H4 (cell line): ENCODE measurements at regions not wholly inside any gene's neighbourhood (a gene's known extent, or its start where the extent isn't known, plus 50 kb on each side); places are given as distances from the start of the nearest gene placed in this dataset.

Experiments used
- DNase-seq: peaks from one replicate; pipeline ENCODE4 v3.0.0-alpha.2; 2015; ENCODE audit warnings: low spot score

GRCh38 chr12:24605466-24605865, 343.4 kb downstream of the BCAT1 start:
- DNase-seq: no peak

- DNase-seq: no peak
Observed at GRCh38 chr12:24603371-24603770, 345.5 kb downstream of the BCAT1 start.

GRCh38 chr12:24600996-24601395, 347.9 kb downstream of the BCAT1 start:
- no peak for DNase-seq

- no peak for DNase-seq
Observed at GRCh38 chr12:24600551-24600950, 348.4 kb downstream of the BCAT1 start.

- no peak for DNase-seq
Observed at GRCh38 chr12:24599736-24600135, 349.2 kb downstream of the BCAT1 start.

GRCh38 chr12:24597580-24597979, 351.3 kb downstream of the BCAT1 start:
- DNase-seq: no peak

- peak; percentile 39 for DNase-seq
Observed at GRCh38 chr12:24596768-24597388, 352.0 kb downstream of the BCAT1 start.

- no peak for DNase-seq
Observed at GRCh38 chr12:24595652-24596235, 353.2 kb downstream of the BCAT1 start.

- no peak for DNase-seq
Observed at GRCh38 chr12:24591715-24592440, 357.0 kb downstream of the BCAT1 start.

GRCh38 chr12:24591079-24591626, 357.7 kb downstream of the BCAT1 start:
- no peak for DNase-seq

GRCh38 chr12:24586293-24586692, 362.6 kb downstream of the BCAT1 start:
- no peak for DNase-seq

GRCh38 chr12:24584032-24584675, 364.7 kb downstream of the BCAT1 start:
- DNase-seq: no peak

- DNase-seq: no peak
Observed at GRCh38 chr12:24582954-24583601, 365.8 kb downstream of the BCAT1 start.

GRCh38 chr12:24574538-24574937, 374.4 kb downstream of the BCAT1 start:
- DNase-seq: no peak

GRCh38 chr12:24573621-24574020, 375.3 kb downstream of the BCAT1 start:
- no peak for DNase-seq

GRCh38 chr12:24565300-24565699, 383.6 kb downstream of the BCAT1 start:
- no peak for DNase-seq

- DNase-seq: no peak
Observed at GRCh38 chr12:24562771-24563431, 386.0 kb downstream of the BCAT1 start.

GRCh38 chr12:24561882-24562770, 386.8 kb downstream of the BCAT1 start:
- peak; percentile 52 for DNase-seq

- DNase-seq: peak; percentile 51
Observed at GRCh38 chr12:24561411-24561871, 387.5 kb downstream of the BCAT1 start.

GRCh38 chr12:24560831-24561271, 388.1 kb downstream of the BCAT1 start:
- no peak for DNase-seq
